Keratinocyte (primary cell): ENCODE measurements at regions not wholly inside any gene's neighbourhood (a gene's known extent, or its start where the extent isn't known, plus 50 kb on each side); places are given as distances from the start of the nearest gene placed in this dataset.

ENCODE experiments used
- DNase-seq: peaks from one replicate; pipeline ENCODE4 v3.0.0-alpha.2; 2011; ENCODE audit warnings: low read depth, missing footprints, low spot score
- FAIRE-seq: peaks from 2 replicates; lab custom pipeline; 2011; peaks lifted over from hg19 to GRCh38; lab: Jason Lieb, UNC
- H2AFZ ChIP-seq: 2 replicates; pipeline ENCODE4 v1.6.0; 2012; ENCODE audit warnings: low read length, control low read depth, inconsistent platforms; ENCODE audit not compliant: control insufficient read depth
- H3K27ac ChIP-seq: 2 replicates; pipeline ENCODE4 v1.5.1; 2011; ENCODE audit warnings: low read length; ENCODE audit not compliant: control insufficient read depth, insufficient read depth
- H3K27me3 ChIP-seq: 3 replicates; pipeline ENCODE4 v1.6.0; 2011; ENCODE audit warnings: low read length; ENCODE audit not compliant: control insufficient read depth, insufficient read depth; ENCODE audit errors: extremely low read depth
- H3K36me3 ChIP-seq, 2 experiments: 2 replicates in 1 of 2; 3 replicates in 1 of 2; pipeline ENCODE4 v1.5.1; 2011; ENCODE audit warnings: low read length in 2 of 2, mild to moderate bottlenecking in 1 of 2; ENCODE audit not compliant: control insufficient read depth in 2 of 2, insufficient read depth in 2 of 2; ENCODE audit errors: extremely low read depth in 1 of 2
- H3K4me1 ChIP-seq: 3 replicates; pipeline ENCODE4 v1.5.1; 2011; ENCODE audit warnings: low read length; ENCODE audit not compliant: control insufficient read depth, insufficient read depth; ENCODE audit errors: extremely low read depth
- H3K4me2 ChIP-seq: 3 replicates; pipeline ENCODE4 v1.6.0; 2011; ENCODE audit warnings: low read depth, low read length; ENCODE audit not compliant: control insufficient read depth, insufficient read depth; ENCODE audit errors: extremely low read depth
- H3K4me3 ChIP-seq, 3 experiments: fragments of 200-600 bp in 1 of 3; sonication (generic) in 1 of 3; 2 replicates in 2 of 3; 3 replicates in 1 of 3; pipeline ENCODE4 v1.5.1; 2011 to 2016; ENCODE audit warnings: low read length in 3 of 3, mild to moderate bottlenecking in 3 of 3, control low read depth in 2 of 3, inconsistent platforms in 1 of 3, low read depth in 1 of 3, mixed read lengths in 1 of 3, mixed run types in 1 of 3, moderate library complexity in 1 of 3; ENCODE audit not compliant: control insufficient read depth in 2 of 3, insufficient read depth in 2 of 3; ENCODE audit errors: extremely low read depth in 1 of 3
- H3K79me2 ChIP-seq: 2 replicates; pipeline ENCODE4 v1.6.0; 2012; ENCODE audit warnings: low read length; ENCODE audit not compliant: control insufficient read depth, insufficient read depth
- H3K9ac ChIP-seq: 3 replicates; pipeline ENCODE4 v1.6.0; 2011; ENCODE audit warnings: low read length; ENCODE audit not compliant: control insufficient read depth, insufficient read depth; ENCODE audit errors: extremely low read depth
- H3K9me1 ChIP-seq: 3 replicates; pipeline ENCODE4 v1.6.0; 2011; ENCODE audit warnings: low read length; ENCODE audit not compliant: control insufficient read depth, insufficient read depth; ENCODE audit errors: extremely low read depth
- H3K9me3 ChIP-seq: 2 replicates; pipeline ENCODE4 v1.5.1; 2012; ENCODE audit warnings: low read depth, low read length; ENCODE audit not compliant: control insufficient read depth
- H4K20me1 ChIP-seq: 3 replicates; pipeline ENCODE4 v1.6.0; 2011; ENCODE audit warnings: low read length; ENCODE audit not compliant: control insufficient read depth, insufficient read depth; ENCODE audit errors: extremely low read depth
- CTCF ChIP-seq, 3 experiments: IDR thresholded peaks in 1 of 3; conservative IDR thresholded peaks in 1 of 3; optimal IDR thresholded peaks in 1 of 3; 2 replicates in 2 of 3; 3 replicates in 1 of 3; pipeline versions ENCODE3 to v1.5.1; 2011; ENCODE audit warnings: low read length in 3 of 3, mild to moderate bottlenecking in 3 of 3, moderate library complexity in 2 of 3, control low read depth in 1 of 3, inconsistent platforms in 1 of 3; ENCODE audit not compliant: insufficient read depth in 2 of 3; ENCODE audit errors: extremely low read depth in 1 of 3
- EZH2 ChIP-seq: IDR thresholded peaks from one replicate; pipeline ENCODE4 v1.6.1; 2012; ENCODE audit warnings: inconsistent platforms, mild to moderate bottlenecking, low read length, moderate library complexity
- dilution Hi-C: fragments of 300-500 bp; cut with MboI; formaldehyde crosslinking; loops from one replicate; pipeline ENCODE4 v1.7.0; 2020; ENCODE audit warnings: low sequenced_read_pairs; ENCODE audit not compliant: extremely low pct_ligation_motif_present

- no peak overlapping the region for H2AFZ ChIP-seq
- H3K9me3 ChIP-seq, result no peaks in the 10 kb centered on the region
- H3K36me3 ChIP-seq, result no peaks in the 10 kb centered on the region
- no peaks in the 10 kb centered on the region for H3K79me2 ChIP-seq
- TF ChIP-seq CTCF (optimal IDR thresholded peaks at IDR 0.05 in 1 of 3, IDR thresholded peaks at IDR 0.05 in 1 of 3, conservative IDR thresholded peaks at IDR 0.05 in 1 of 3; ENCODE audit: extremely low read depth in 1 of 3, insufficient read depth in 2 of 3, low read length in 3 of 3), result no peak
- no peaks in the 10 kb centered on the region for H3K9me1 ChIP-seq
- FAIRE-seq (no peak), DNase-seq (no peak)
- no peaks in the 10 kb centered on the region for H4K20me1 ChIP-seq
- H3K4me1 ChIP-seq, result no peaks in the 10 kb centered on the region
- H3K4me3 ChIP-seq, result no peak overlapping the region
- dilution Hi-C loops, result no loop called here
- H3K9ac ChIP-seq, result no peak overlapping the region
- H3K27ac ChIP-seq, result no peak overlapping the region
- no peaks in the 10 kb centered on the region for H3K27me3 ChIP-seq
- H3K4me2 ChIP-seq, result no peak overlapping the region
Observed at GRCh38 chr14:86430853-86431252, 900.9 kb downstream of the FLRT2 start.

DNA sequence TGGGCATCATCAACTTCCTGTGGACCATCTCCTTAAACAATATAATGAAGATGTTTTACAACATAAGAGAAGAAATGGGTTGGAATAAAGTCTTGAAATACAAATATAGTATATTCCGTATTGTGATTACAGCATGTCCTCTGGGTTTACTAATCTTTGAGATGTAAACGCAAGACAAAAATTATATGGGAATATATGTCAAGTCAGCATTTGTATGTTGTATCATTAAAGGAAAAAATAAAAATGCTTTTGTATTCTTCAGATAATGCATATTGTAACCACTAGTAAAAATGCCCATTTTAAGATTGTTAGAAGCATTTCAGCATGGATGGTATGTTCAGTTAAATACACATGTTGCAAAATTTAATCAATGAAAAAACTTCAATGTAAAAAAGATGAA, 893.3 kb downstream of the FLRT2 start:
- no peak overlapping the region for H3K9ac ChIP-seq
- H4K20me1 ChIP-seq, result no peaks in the 10 kb centered on the region
- H3K9me3 ChIP-seq, result no peaks in the 10 kb centered on the region
- H3K27me3 ChIP-seq, result no peaks in the 10 kb centered on the region
- DNase-seq (no peak), FAIRE-seq (no peak)
- H3K79me2 ChIP-seq, result no peaks in the 10 kb centered on the region
- no peak overlapping the region for H2AFZ ChIP-seq
- dilution Hi-C loops, result no loop called here
- H3K4me3 ChIP-seq, result no peak overlapping the region
- no peak overlapping the region for H3K4me2 ChIP-seq
- H3K27ac ChIP-seq, result no peak overlapping the region
- TF ChIP-seq CTCF (optimal IDR thresholded peaks at IDR 0.05 in 1 of 3, IDR thresholded peaks at IDR 0.05 in 1 of 3, conservative IDR thresholded peaks at IDR 0.05 in 1 of 3; ENCODE audit: extremely low read depth in 1 of 3, insufficient read depth in 2 of 3, low read length in 3 of 3) (no peak), EZH2 (no peak)
- H3K4me1 ChIP-seq, result no peaks in the 10 kb centered on the region
- no peaks in the 10 kb centered on the region for H3K36me3 ChIP-seq
- H3K9me1 ChIP-seq, result no peaks in the 10 kb centered on the region
